ENCODE measurements at regions not wholly inside any gene's neighbourhood (a gene's known extent, or its start where the extent isn't known, plus 50 kb on each side); places are given as distances from the start of the nearest gene placed in this dataset.
"Not testable (repeated sequence)": the region's sequence is repeated elsewhere in the genome, so short reads cannot be mapped to it uniquely, and the experiment has no call there.

DNA sequence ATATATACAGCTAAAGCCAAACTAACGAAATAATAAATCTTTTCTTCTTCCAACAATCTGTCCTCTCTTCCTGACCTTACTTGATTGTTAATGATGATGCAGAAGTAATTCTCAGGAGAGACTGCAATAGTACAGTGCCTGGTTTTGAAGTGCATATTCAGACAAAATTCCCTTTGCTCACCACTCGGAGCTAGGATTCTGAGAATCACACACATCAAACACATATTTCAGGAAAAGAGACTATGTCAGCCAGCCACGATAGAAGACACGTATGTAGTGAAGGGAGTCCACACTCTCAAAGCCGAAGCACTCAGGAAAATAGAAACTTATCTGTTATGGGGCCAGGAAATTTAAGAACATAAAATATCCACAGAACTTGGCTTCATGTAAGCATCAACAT, 362.5 kb upstream of the FAT1 start:
- DNase-seq (ENCODE audit: low spot score): no peak
- CTCF ChIA-PET: no interaction called here
- intact Hi-C loops (cut with micrococcal nuclease; ENCODE audit: unreplicated experiment): no loop called here
- BruUV-seq (replicated peaks): no TSS peak
- TF ChIP-seq EZH2 (IDR thresholded peaks at IDR 0.05; ENCODE audit: borderline replicate concordance, low read depth, low read length, poor library complexity, severe bottlenecking): peak; percentile 47
- TF ChIP-seq, protein P1, sequence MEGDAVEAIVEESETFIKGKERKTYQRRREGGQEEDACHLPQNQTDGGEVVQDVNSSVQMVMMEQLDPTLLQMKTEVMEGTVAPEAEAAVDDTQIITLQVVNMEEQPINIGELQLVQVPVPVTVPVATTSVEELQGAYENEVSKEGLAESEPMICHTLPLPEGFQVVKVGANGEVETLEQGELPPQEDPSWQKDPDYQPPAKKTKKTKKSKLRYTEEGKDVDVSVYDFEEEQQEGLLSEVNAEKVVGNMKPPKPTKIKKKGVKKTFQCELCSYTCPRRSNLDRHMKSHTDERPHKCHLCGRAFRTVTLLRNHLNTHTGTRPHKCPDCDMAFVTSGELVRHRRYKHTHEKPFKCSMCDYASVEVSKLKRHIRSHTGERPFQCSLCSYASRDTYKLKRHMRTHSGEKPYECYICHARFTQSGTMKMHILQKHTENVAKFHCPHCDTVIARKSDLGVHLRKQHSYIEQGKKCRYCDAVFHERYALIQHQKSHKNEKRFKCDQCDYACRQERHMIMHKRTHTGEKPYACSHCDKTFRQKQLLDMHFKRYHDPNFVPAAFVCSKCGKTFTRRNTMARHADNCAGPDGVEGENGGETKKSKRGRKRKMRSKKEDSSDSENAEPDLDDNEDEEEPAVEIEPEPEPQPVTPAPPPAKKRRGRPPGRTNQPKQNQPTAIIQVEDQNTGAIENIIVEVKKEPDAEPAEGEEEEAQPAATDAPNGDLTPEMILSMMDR (conservative IDR thresholded peaks at IDR 0.05; ENCODE audit: low read depth, low read length): no peak
- POLR2A ChIA-PET (ENCODE audit: low non-redundant PET): no interaction called here
- Histone ChIP-seq H3K4me3 (ENCODE audit: low read depth, low read length, poor library complexity, severe bottlenecking) (no peak overlapping the region), H3K9me3 (ENCODE audit: low read depth, low read length, poor library complexity, severe bottlenecking) (no peaks in the 10 kb centered on the region), H3K4me1 (ENCODE audit: insufficient read depth, low read length, poor library complexity, severe bottlenecking) (no peaks in the 10 kb centered on the region), H3K27me3 (replicated peaks; ENCODE audit: insufficient read depth, low read depth, low read length, poor library complexity) (peaks cover 90% of the 10 kb centered on the region), H3K27ac (ENCODE audit: low read depth, low read length, poor library complexity, severe bottlenecking) (no peak overlapping the region), H3K36me3 (ENCODE audit: insufficient read depth, low read length, poor library complexity, severe bottlenecking) (no peaks in the 10 kb centered on the region)

DNA sequence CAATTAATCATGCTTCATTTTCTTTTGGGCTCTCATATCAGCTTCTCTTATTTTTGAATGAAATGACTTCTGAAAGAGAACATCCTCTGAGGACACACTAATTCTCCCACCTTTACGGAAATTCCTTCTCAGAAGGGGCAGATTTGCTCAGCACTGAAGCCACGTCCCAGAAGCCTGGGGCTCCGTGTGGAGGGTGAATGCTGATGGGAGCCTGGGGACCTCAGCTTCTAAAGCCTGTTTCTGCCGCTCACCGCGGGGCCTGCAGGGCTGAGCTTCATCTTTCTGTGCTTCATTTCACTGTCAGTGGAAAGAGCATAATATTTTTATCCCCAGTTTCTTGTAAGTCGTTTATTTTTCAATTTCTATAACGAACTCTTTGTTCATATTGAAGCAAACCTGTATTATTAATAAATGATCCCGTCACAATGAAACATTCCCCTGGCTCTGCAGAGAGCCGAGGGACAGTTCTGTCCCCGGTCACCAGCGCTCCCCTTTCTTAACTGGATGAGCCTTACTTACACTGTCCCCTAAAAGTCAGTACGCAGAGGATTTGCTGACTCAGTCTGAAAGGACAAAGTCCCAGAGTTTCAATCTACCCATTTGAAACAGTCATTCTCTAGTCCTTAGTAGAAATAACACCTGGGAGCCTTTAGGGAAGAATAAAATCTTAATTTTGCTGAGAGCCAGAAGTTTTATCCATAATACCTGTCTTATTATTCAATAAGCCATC, 364.6 kb upstream of the FAT1 start:
- POLR2A ChIA-PET (ENCODE audit: low non-redundant PET): interaction anchor here (0.6 kb wide), 1 partner anchor 268 kb away, joined by 3 read pairs; no protein-coding TSS in a partner anchor

DNA sequence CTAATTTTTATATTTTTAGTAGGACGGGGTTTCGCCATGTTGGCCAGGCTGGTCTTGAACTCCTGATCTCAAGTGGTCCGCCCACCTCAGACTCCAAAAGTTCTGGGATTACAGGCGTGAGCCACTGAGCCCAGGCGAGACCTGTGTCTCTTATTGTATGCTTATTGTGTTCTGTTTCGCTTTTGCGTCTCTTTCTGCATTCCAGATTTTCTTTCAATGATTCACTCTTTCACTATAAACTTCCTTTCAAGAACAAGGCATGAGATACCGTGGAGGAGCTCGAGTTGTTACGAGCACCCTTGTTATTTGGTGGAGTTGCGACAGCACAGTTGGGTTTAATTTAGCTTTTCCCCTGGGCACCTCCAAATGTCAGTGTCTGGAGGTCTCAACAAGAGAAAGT, 366.7 kb upstream of the FAT1 start:
- intact Hi-C loops (cut with micrococcal nuclease; ENCODE audit: unreplicated experiment): no loop called here
- Histone ChIP-seq H3K4me1 (ENCODE audit: insufficient read depth, low read length, poor library complexity, severe bottlenecking) (no peaks in the 10 kb centered on the region), H3K36me3 (ENCODE audit: insufficient read depth, low read length, poor library complexity, severe bottlenecking) (no peaks in the 10 kb centered on the region), H3K9me3 (ENCODE audit: low read depth, low read length, poor library complexity, severe bottlenecking) (no peaks in the 10 kb centered on the region), H3K27me3 (replicated peaks; ENCODE audit: insufficient read depth, low read depth, low read length, poor library complexity) (peaks cover 83% of the 10 kb centered on the region), H3K27ac (ENCODE audit: low read depth, low read length, poor library complexity, severe bottlenecking) (no peak overlapping the region), H3K4me3 (ENCODE audit: low read depth, low read length, poor library complexity, severe bottlenecking) (no peak overlapping the region)
- POLR2A ChIA-PET (ENCODE audit: low non-redundant PET): no interaction called here
- CTCF ChIA-PET: no interaction called here
- no TSS peak for BruUV-seq (replicated peaks)
- no peak for DNase-seq (ENCODE audit: low spot score)
- TF ChIP-seq, protein P1 (conservative IDR thresholded peaks at IDR 0.05; ENCODE audit: low read depth, low read length): no peak
- no peak for TF ChIP-seq EZH2 (IDR thresholded peaks at IDR 0.05; ENCODE audit: borderline replicate concordance, low read depth, low read length, poor library complexity, severe bottlenecking)

More for the DNA sequence above, 364.6 kb upstream of the FAT1 start:
- TF ChIP-seq, protein P1 (conservative IDR thresholded peaks at IDR 0.05; ENCODE audit: low read depth, low read length): no peak
- TF ChIP-seq EZH2 (IDR thresholded peaks at IDR 0.05; ENCODE audit: borderline replicate concordance, low read depth, low read length, poor library complexity, severe bottlenecking): no peak
- no peaks in the 10 kb centered on the region for H3K4me1 ChIP-seq (ENCODE audit: insufficient read depth, low read length, poor library complexity, severe bottlenecking)
- no peak overlapping the region for H3K27ac ChIP-seq (ENCODE audit: low read depth, low read length, poor library complexity, severe bottlenecking)
- intact Hi-C loops (cut with micrococcal nuclease; ENCODE audit: unreplicated experiment): no loop called here
- no peaks in the 10 kb centered on the region for H3K9me3 ChIP-seq (ENCODE audit: low read depth, low read length, poor library complexity, severe bottlenecking)
- H3K4me3 ChIP-seq (ENCODE audit: low read depth, low read length, poor library complexity, severe bottlenecking): no peak overlapping the region
- peaks cover 83% of the 10 kb centered on the region for H3K27me3 ChIP-seq (replicated peaks; ENCODE audit: insufficient read depth, low read depth, low read length, poor library complexity)
- CTCF ChIA-PET: no interaction called here
- H3K36me3 ChIP-seq (ENCODE audit: insufficient read depth, low read length, poor library complexity, severe bottlenecking): no peaks in the 10 kb centered on the region
- no peak for DNase-seq (ENCODE audit: low spot score)
- no TSS peak for BruUV-seq (replicated peaks)

DNA sequence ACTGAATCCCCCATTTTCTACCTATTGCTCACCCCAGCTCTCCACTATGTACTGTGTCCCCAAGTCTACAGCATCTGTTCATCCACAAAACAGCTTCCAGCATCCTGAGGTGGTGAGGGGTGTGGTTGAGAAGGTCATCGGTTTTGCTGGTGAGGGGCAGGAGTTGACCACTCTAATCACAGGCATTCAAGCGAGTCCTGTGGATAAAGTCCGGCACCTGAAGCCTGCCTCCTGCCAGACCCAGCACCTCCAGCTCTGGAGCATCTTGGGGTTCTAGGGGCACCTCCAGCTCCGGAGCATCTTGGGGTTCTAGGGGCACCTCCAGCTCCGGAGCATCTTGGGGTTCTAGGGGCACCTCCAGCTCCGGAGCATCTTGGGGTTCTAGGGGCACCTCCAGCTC, 367.2 kb upstream of the FAT1 start:
- H3K9me3 ChIP-seq (ENCODE audit: low read depth, low read length, poor library complexity, severe bottlenecking); H3K4me1 ChIP-seq (ENCODE audit: insufficient read depth, low read length, poor library complexity, severe bottlenecking); H3K4me3 ChIP-seq (ENCODE audit: low read depth, low read length, poor library complexity, severe bottlenecking); intact Hi-C loops (cut with micrococcal nuclease; ENCODE audit: unreplicated experiment); POLR2A ChIA-PET (ENCODE audit: low non-redundant PET); CTCF ChIA-PET; H3K27ac ChIP-seq (ENCODE audit: low read depth, low read length, poor library complexity, severe bottlenecking); H3K36me3 ChIP-seq (ENCODE audit: insufficient read depth, low read length, poor library complexity, severe bottlenecking); DNase-seq (ENCODE audit: low spot score); BruUV-seq (replicated peaks): not testable (repeated sequence)
- peaks cover 83% of the 10 kb centered on the region for H3K27me3 ChIP-seq (replicated peaks; ENCODE audit: insufficient read depth, low read depth, low read length, poor library complexity)

Data from A673 (cell line).